OCI-LY1 (cell line): ENCODE measurements at regions not wholly inside any gene's neighbourhood (a gene's known extent, or its start where the extent isn't known, plus 50 kb on each side); places are given as distances from the start of the nearest gene placed in this dataset.

ENCODE experiments used
- CTCF ChIP-seq: fragments of 200-600 bp; sonication (generic), shearing (Covaris generic); IDR thresholded peaks from 2 replicates; pipeline ENCODE4 v1.5.1; 2017; ENCODE audit warnings: mild to moderate bottlenecking, antibody characterized with exemption, low read length, moderate library complexity, mixed read lengths
- EZH2 ChIP-seq: fragments of 200-600 bp; sonication (generic), shearing (Covaris generic); IDR thresholded peaks from 2 replicates; pipeline ENCODE4 v1.8.0; 2017; ENCODE audit warnings: borderline replicate concordance, mixed run types, mild to moderate bottlenecking, antibody characterized with exemption, low read length, moderate library complexity, mixed read lengths

- no peak for TF ChIP-seq CTCF
- no peak for TF ChIP-seq EZH2
These were observed 52.4 kb upstream of the BLCAP start for GRCh38 chr20:37580069-37580468.
